NCI-H187 treated with DMSO at 0.1 percent for 48 hours (cell line): ENCODE measurements at regions not wholly inside any gene's neighbourhood (a gene's known extent, or its start where the extent isn't known, plus 50 kb on each side); places are given as distances from the start of the nearest gene placed in this dataset.
"Not testable (repeated sequence)": the region's sequence is repeated elsewhere in the genome, so short reads cannot be mapped to it uniquely, and the experiment has no call there.

Source experiments
- DNase-seq: peaks from one replicate; lab custom pipeline; 2025; lab: John Stamatoyannopoulos, UW

- no peak for DNase-seq
Measured at GRCh38 chr2:204363513-204363912, 181.8 kb upstream of the PARD3B start.

GRCh38 chr2:204364860-204365535 is 180.3 kb upstream of the PARD3B start:
- no peak for DNase-seq

GRCh38 chr2:204365811-204366210 is 179.5 kb upstream of the PARD3B start:
- DNase-seq = no peak

- no peak for DNase-seq
Measured at GRCh38 chr2:204367466-204367865, 177.8 kb upstream of the PARD3B start.

GRCh38 chr2:204370172-204370718 is 175.0 kb upstream of the PARD3B start:
- DNase-seq = no peak

- no peak for DNase-seq
Measured at GRCh38 chr2:204373942-204374341, 171.3 kb upstream of the PARD3B start.

GRCh38 chr2:204380141-204380881 is 165.0 kb upstream of the PARD3B start:
- no peak for DNase-seq

- no peak for DNase-seq
Measured at GRCh38 chr2:204386668-204387067, 158.6 kb upstream of the PARD3B start.

GRCh38 chr2:204389120-204389519 is 156.2 kb upstream of the PARD3B start:
- DNase-seq = no peak

- no peak for DNase-seq
Measured at GRCh38 chr2:204389856-204390255, 155.4 kb upstream of the PARD3B start.

GRCh38 chr2:204395539-204395938 is 149.7 kb upstream of the PARD3B start:
- no peak for DNase-seq

- no peak for DNase-seq
Measured at GRCh38 chr2:204401114-204401513, 144.2 kb upstream of the PARD3B start.

- no peak for DNase-seq
Measured at GRCh38 chr2:204407204-204408014, 137.9 kb upstream of the PARD3B start.

- DNase-seq = not testable (repeated sequence)
Measured at GRCh38 chr2:204412782-204413181, 132.5 kb upstream of the PARD3B start.

GRCh38 chr2:204415406-204416181 is 129.7 kb upstream of the PARD3B start:
- DNase-seq = no peak

GRCh38 chr2:204416236-204416635 is 129.0 kb upstream of the PARD3B start:
- no peak for DNase-seq

- DNase-seq = no peak
Measured at GRCh38 chr2:204425821-204426220, 119.5 kb upstream of the PARD3B start.

- no peak for DNase-seq
Measured at GRCh38 chr2:204428675-204429074, 116.6 kb upstream of the PARD3B start.

- no peak for DNase-seq
Measured at GRCh38 chr2:204431529-204431928, 113.7 kb upstream of the PARD3B start.

GRCh38 chr2:204432196-204432595 is 113.1 kb upstream of the PARD3B start:
- no peak for DNase-seq

GRCh38 chr2:204434660-204435462 is 110.4 kb upstream of the PARD3B start:
- DNase-seq = no peak
